HG03175 (cell line): ENCODE measurements at regions not wholly inside any gene's neighbourhood (a gene's known extent, or its start where the extent isn't known, plus 50 kb on each side); places are given as distances from the start of the nearest gene placed in this dataset.

ENCODE experiments used
- ATAC-seq: cut with Tn5 transposase; IDR thresholded peaks from one replicate; pipeline ENCODE4 v1.9.1; 2021; ENCODE audit warnings: mild to moderate bottlenecking, moderate library complexity; ENCODE audit not compliant: unreplicated experiment

GRCh38 chr14:62002642-62003041 lies 240.4 kb downstream of the SNAPC1 start:
- ATAC-seq: no peak

DNA sequence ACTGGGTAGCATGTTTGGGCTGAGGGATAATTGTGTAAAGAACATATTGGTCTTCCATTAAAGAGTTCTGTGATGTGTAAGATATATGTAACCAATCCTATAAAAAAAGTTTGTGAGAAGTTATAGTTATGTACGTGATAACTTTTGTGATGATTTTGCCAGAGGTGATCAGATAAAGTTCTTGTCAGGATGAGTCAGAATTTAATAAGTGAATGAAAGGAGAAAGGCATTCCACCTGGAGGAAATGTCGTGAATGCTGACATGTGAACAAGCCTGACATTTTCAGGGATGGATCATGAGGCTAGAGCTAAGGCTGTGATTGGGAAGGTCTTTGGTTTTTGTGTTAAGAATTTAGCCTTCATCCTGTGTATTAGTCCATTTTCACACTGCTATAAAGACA lies 241.5 kb downstream of the SNAPC1 start:
- ATAC-seq: no peak

- no peak for ATAC-seq
These were observed 244.0 kb downstream of the SNAPC1 start for GRCh38 chr14:62006116-62006731.

DNA sequence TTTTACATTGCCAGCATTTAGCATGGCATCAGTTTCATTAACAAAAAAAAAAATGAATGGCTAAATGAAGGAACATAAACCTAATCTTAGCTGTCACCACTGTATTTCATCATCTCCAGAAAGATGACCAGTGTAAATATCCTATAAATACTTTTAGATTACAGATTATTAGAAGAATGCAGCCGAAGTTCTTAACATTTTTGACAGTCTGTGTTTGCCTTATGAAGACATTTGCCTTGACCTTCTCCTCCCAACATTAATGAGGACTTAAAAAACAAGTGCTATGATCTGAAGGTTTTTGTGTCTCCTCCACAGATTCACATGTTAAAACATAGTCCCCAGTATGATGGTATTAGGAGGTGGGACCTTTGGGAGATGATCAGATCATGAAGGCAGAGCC lies 253.0 kb downstream of the SNAPC1 start:
- no peak for ATAC-seq

DNA sequence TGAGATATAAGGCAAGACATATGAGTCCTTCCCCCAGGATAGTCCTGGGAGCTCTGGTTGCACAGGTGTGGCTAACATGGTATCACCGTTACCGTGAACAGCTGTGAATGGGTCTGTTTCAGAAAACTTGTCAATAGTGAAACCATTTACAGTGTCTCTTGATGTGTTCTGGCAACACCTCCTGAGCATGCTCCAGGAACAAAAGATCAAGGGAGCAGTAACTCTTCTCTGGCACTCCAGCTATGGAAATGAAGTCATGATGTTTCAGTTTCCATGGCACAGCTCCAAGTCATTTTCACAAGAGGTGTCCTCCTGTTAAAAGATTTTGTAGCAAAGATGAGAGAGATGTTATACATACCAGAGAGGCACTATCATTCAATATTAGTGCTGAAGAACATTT lies 253.7 kb downstream of the SNAPC1 start:
- ATAC-seq: no peak

- ATAC-seq: no peak
These were observed 255.5 kb downstream of the SNAPC1 start for GRCh38 chr14:62017651-62018230.

GRCh38 chr14:62018606-62019005 lies 256.4 kb downstream of the SNAPC1 start:
- no peak for ATAC-seq

DNA sequence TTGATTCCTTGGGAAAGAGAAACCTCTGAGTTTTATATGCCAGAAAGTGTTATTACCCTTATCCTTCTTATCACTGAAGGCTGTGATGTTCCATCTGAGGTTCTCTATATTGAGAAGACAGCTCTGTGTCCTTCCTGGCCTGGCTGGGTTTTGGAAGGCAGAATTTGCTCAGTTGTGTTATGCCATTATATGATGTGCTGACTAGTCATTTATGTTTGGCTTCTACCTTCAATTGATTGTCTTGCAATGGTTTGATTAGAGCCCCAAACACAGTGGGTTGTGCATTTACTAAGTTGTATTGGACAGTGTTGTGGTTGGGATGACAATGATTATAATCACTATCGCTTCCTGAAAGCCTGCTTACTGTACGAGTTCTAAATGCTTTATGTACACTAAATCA lies 265.7 kb downstream of the SNAPC1 start:
- ATAC-seq: no peak

DNA sequence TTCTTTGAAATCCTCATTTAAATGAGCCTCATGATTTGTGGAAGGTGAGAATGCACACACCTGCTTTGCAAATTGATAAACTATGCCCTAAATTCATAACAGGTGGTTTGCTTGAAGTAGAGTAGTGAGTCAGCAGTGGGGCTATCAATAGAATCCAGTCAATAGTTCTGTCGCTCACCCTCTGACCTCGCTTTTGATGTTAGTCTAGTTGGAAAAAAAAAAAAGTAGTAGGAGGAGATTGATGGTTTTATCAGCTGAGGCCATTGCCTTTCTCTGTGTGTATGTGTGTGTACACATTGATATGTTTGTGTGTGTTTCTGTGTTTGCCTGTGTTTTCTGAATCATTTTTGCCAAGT lies 267.3 kb downstream of the SNAPC1 start:
- peak; percentile 69 for ATAC-seq

GRCh38 chr14:62030387-62030786 lies 268.2 kb downstream of the SNAPC1 start:
- ATAC-seq: peak; percentile 54

- ATAC-seq: no peak
These were observed 269.3 kb downstream of the SNAPC1 start for GRCh38 chr14:62031504-62031903.

DNA sequence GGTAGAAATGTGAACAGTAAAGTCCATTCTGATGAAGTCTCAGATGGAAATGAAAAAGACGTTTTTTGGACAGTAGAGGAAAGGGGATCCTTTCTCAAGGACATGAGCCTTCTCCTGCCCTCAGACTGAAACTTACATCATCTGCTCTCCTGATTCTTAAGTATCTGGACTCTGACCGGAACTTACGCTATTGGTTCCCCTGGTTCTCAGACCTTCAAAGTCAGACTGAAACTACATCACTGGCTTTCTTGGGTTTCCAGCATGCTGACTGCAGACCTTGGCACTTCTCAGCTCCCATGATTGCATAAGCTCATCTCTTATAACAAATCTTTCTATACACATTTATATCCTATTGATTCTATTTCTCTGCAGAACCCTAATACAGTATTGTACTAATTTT lies 291.0 kb downstream of the SNAPC1 start:
- ATAC-seq: no peak

GRCh38 chr14:62056789-62057188 lies 294.6 kb downstream of the SNAPC1 start:
- no peak for ATAC-seq

GRCh38 chr14:62062645-62063044 lies 300.4 kb downstream of the SNAPC1 start:
- ATAC-seq: no peak

DNA sequence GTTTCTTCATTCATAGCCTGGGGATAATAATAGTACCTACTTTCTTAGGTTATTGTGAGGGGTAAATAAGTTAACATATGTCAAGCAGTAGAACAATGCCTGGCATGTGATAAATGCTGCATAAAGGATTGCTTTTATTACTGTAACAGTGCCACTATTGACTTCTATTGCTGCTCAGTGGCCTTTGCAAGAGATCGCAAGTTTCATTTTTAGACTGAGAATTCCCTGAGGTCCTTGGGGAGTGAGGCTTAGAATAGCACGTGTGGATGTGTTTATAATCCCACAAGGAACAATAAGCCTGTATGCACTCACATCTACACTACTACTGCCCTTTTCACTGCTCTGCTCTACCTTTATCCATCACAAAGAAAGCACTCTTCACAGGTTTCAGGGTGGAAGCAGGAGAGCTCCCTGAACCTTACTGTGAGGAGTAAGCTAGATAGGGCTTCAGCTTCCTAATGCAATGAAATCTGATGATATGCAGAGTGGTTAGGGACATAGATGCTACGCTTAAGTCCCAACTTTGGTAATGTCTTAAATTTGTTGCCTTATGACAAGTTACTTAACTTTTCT lies 302.6 kb downstream of the SNAPC1 start:
- ATAC-seq: no peak

DNA sequence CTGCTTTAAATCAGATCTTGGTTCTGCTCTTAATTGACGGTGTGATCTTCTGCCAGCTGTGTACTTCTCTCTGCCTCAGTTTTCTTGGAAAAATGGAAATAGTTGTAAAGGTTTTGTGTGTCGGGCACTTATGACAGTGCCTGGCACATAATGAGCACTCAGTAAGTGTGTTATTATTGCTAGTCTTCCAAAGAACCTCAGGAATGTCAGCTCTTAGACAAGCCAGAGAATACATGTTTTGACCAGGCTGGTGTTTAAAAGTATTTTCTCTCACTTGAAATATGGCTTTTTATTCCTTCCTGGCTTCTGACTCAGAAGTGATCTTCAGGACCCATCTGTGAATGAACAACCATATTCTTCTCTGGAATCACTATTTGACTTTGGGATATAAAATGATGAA lies 304.1 kb downstream of the SNAPC1 start:
- no peak for ATAC-seq

- ATAC-seq: no peak
These were observed 308.8 kb downstream of the SNAPC1 start for GRCh38 chr14:62071039-62071438.

DNA sequence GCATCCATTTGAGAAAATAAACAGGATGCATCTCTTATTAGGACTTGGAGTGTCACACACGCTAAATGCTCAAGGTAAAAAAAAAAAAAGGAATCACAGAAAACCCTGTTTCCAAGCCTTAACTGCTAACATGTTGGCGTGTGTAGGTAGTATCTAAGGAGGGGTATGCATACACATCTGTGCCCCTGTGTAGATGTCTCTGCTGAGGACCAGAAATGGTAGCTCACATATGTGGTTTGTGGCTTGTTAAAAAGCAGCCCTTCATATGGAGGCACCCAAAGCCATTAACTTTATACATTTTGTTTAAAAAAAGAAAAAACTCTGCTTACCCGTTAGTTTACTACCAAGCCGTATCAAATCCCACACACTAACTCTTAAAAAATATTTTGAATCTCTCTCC lies 314.1 kb downstream of the SNAPC1 start:
- ATAC-seq: no peak

DNA sequence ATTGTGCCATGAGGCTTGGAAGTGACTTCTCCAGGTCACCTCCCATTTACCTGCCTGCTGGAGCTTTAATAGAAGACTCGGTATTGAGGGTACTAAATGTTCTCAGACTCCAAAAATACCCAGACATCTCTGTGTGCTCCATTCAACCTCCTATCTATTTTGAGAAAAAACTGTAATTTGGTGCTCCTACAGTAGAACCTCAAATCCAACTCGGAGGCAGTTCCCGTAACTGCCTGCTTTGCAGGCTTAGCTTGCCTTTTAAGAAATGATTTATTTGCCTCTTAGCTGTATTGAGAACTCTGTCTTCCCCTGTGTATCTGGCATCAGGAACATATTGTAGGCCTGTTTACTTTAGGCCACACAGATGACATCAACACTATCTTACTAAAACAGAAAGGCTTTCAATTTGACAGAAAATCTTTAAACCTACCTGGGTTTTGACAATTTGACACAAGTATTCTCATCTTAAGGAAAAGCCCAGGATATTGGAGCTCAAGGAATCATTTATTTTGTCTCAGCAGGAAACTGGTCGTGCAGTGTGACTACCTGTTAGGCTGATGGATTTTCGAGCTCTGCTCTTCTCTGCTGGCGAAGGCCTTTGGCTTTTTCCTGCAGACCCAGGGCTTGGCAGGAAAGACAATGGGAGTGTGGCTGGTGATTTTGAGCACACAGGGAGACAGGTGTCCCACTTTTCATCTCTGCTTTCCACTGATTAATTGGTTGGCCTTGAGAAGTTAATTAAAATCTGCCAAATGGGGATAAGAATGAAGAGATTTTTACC lies 314.8 kb downstream of the SNAPC1 start:
- no peak for ATAC-seq

- ATAC-seq: no peak
These were observed 315.5 kb downstream of the SNAPC1 start for GRCh38 chr14:62077676-62078261.

- peak; percentile 62 for ATAC-seq
These were observed 316.8 kb downstream of the SNAPC1 start for GRCh38 chr14:62079038-62079437.
